HepG2 (cell line): ENCODE measurements at regions not wholly inside any gene's neighbourhood (a gene's known extent, or its start where the extent isn't known, plus 50 kb on each side); places are given as distances from the start of the nearest gene placed in this dataset.

Experiments used
- EZH2 ChIP-seq: conservative IDR thresholded peaks from 2 replicates; pipeline ENCODE4 v1.6.1; 2012; ENCODE audit warnings: mild to moderate bottlenecking, low read depth, low read length, moderate library complexity
- HNF4G ChIP-seq, 2 experiments: sonication (generic) in 1 of 2; formaldehyde crosslinking in 1 of 2; IDR thresholded peaks; 2 replicates each; pipeline versions ENCODE4 v1.4.0 to v1.6.1; 2011 to 2020; ENCODE audit warnings: borderline replicate concordance in 2 of 2, low read depth in 2 of 2, mild to moderate bottlenecking in 2 of 2, low read length in 1 of 2, missing genetic modification reagents in 1 of 2, moderate library complexity in 1 of 2
- KLF16 ChIP-seq, 2 experiments: sonication (generic) in 1 of 2; formaldehyde crosslinking in 1 of 2; IDR thresholded peaks; 2 replicates each; pipeline versions ENCODE4 v1.6.1 to v1.8.0; 2016 to 2023; ENCODE audit warnings: missing genetic modification reagents in 2 of 2, missing compliant biosample characterization in 1 of 2
- MAZ ChIP-seq, 2 experiments: sonication (generic) in 1 of 2; formaldehyde crosslinking in 1 of 2; IDR thresholded peaks; 2 replicates each; pipeline versions ENCODE4 v1.5.0 to v1.6.1; 2012 to 2020; ENCODE audit warnings: low read depth in 2 of 2, mild to moderate bottlenecking in 2 of 2, borderline replicate concordance in 1 of 2, improper control_type of control experiment in 1 of 2, low read length in 1 of 2, missing genetic modification reagents in 1 of 2, moderate library complexity in 1 of 2
- POLR2AphosphoS5 ChIP-seq: IDR thresholded peaks from 2 replicates; pipeline ENCODE4 v1.6.1; 2012; ENCODE audit warnings: low read depth, low read length
- ZNF740 ChIP-seq: sonication (generic); formaldehyde crosslinking; IDR thresholded peaks from 2 replicates; pipeline ENCODE4 v1.4.0; 2020; ENCODE audit warnings: missing genetic modification reagents

- no peak for TF ChIP-seq MAZ (IDR thresholded peaks at IDR 0.05; ENCODE audit: borderline replicate concordance, low read depth, low read length)
- no peak for TF ChIP-seq MAZ (CRISPR knock-in tag; IDR thresholded peaks at IDR 0.05; ENCODE audit: low read depth)
- no peak for TF ChIP-seq EZH2
- TF ChIP-seq KLF16 (CRISPR knock-in tag; IDR thresholded peaks at IDR 0.05) = no peak
- TF ChIP-seq ZNF740 (CRISPR knock-in tag) = no peak
- no peak for TF ChIP-seq POLR2AphosphoS5
- TF ChIP-seq HNF4G (IDR thresholded peaks at IDR 0.05; ENCODE audit: borderline replicate concordance, low read depth, low read length) = no peak
- TF ChIP-seq HNF4G (CRISPR knock-in tag; IDR thresholded peaks at IDR 0.05; ENCODE audit: borderline replicate concordance, low read depth) = no peak
Observed at GRCh38 chr3:103927896-103928295, 1438.8 kb upstream of the ALCAM start.
